BJ (cell line): ENCODE measurements at regions not wholly inside any gene's neighbourhood (a gene's known extent, or its start where the extent isn't known, plus 50 kb on each side); places are given as distances from the start of the nearest gene placed in this dataset.
"Not testable (repeated sequence)": the region's sequence is repeated elsewhere in the genome, so short reads cannot be mapped to it uniquely, and the experiment has no call there.

Source experiments
- CTCF ChIA-PET: fragments of 350-600 bp; formaldehyde crosslinking; extraction: SDS; loops from one replicate; lab custom pipeline; 2021; ENCODE audit warnings: antibody characterized with exemption, inconsistent platforms; lab: Yijun Ruan, JAX
- POLR2A ChIA-PET: fragments of 300-600 bp; sonication (Branson Sonifier 250); formaldehyde crosslinking; extraction: SDS; loops from one replicate; lab custom pipeline; 2021; ENCODE audit warnings: antibody characterized with exemption; lab: Charles Lee
- DNase-seq: peaks from one replicate; pipeline ENCODE4 v3.0.0-alpha.2; 2011; ENCODE audit warnings: low read depth
- H3K27me3 ChIP-seq: 2 replicates; pipeline ENCODE4 v1.6.0; 2011; ENCODE audit warnings: low read length; ENCODE audit not compliant: control insufficient read depth, insufficient read depth
- H3K36me3 ChIP-seq: 2 replicates; pipeline ENCODE4 v1.5.1; 2011; ENCODE audit warnings: low read length; ENCODE audit not compliant: control insufficient read depth, insufficient read depth
- H3K4me3 ChIP-seq: 2 replicates; pipeline ENCODE4 v1.5.1; 2011; ENCODE audit warnings: low read depth, mild to moderate bottlenecking, control low read depth, low read length
- CTCF ChIP-seq: IDR thresholded peaks from 2 replicates; pipeline ENCODE4 v1.5.1; 2011; ENCODE audit warnings: low read depth, mild to moderate bottlenecking, control low read depth, inconsistent platforms, low read length, moderate library complexity; ENCODE audit not compliant: insufficient read depth

- POLR2A ChIA-PET = no interaction called here
- TF ChIP-seq CTCF = no peak
- Histone ChIP-seq H3K4me3 (no peak overlapping the region), H3K36me3 (no peaks in the 10 kb centered on the region), H3K27me3 (no peaks in the 10 kb centered on the region)
- DNase-seq = no peak
- CTCF ChIA-PET = interaction anchor here (0.9 to 2.1 kb wide), 2 partner anchors 8 to 14 kb away, joined by 3 to 6 read pairs; no protein-coding TSS in a partner anchor
Measured at GRCh38 chr6:14553515-14553914, 435.9 kb downstream of the CD83 start.

- DNase-seq = no peak
- Histone ChIP-seq H3K27me3 (no peaks in the 10 kb centered on the region), H3K36me3 (no peaks in the 10 kb centered on the region), H3K4me3 (no peak overlapping the region)
- ChIA-PET POLR2A (no interaction called here), CTCF (no interaction called here)
- no peak for TF ChIP-seq CTCF
Measured at GRCh38 chr6:14555804-14556203, 438.2 kb downstream of the CD83 start.

GRCh38 chr6:14559746-14560536 lies 442.4 kb downstream of the CD83 start:
- Histone ChIP-seq H3K36me3 (no peaks in the 10 kb centered on the region), H3K4me3 (no peak overlapping the region), H3K27me3 (no peaks in the 10 kb centered on the region)
- ChIA-PET CTCF (no interaction called here), POLR2A (no interaction called here)
- no peak for TF ChIP-seq CTCF
- no peak for DNase-seq

GRCh38 chr6:14561563-14561962 lies 444.0 kb downstream of the CD83 start:
- POLR2A ChIA-PET, CTCF ChIA-PET: not testable (repeated sequence)

GRCh38 chr6:14567842-14568241 lies 450.3 kb downstream of the CD83 start:
- Histone ChIP-seq H3K4me3 (no peak overlapping the region), H3K27me3 (no peaks in the 10 kb centered on the region; the same call in 1 of the 2 replicates), H3K36me3 (no peaks in the 10 kb centered on the region)
- TF ChIP-seq CTCF = no peak
- DNase-seq = no peak
- CTCF ChIA-PET = interaction anchor here (0.6 kb wide), 1 partner anchor 34 kb away, joined by 4 read pairs; no protein-coding TSS in a partner anchor
- POLR2A ChIA-PET = no interaction called here

More at GRCh38 chr6:14561563-14561962, 444.0 kb downstream of the CD83 start:
- H3K27me3 ChIP-seq, H3K4me3 ChIP-seq, H3K36me3 ChIP-seq, DNase-seq: not testable (repeated sequence)
